ENCODE measurements at regions not wholly inside any gene's neighbourhood (a gene's known extent, or its start where the extent isn't known, plus 50 kb on each side); places are given as distances from the start of the nearest gene placed in this dataset.

DNA sequence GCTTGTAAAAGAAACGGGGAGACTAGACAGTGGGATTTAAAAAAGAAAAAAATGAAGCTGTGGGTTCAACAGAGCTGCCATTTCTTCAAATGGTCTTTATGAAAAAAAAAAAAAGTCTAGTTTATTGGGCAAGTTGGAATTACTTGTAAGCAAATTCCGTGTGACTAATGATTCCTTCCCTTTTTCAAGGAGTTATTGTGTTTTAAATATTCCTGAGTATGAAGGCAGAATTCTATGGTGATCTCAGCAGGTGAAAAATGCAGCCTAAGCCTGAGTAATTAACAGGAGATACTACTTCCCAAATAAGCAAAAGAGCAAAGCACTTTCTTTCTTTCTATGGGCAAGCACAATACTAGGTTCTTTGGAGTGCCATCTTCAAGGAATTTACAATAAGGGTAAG lies 481.9 kb downstream of the ZNF608 start:
- no peak overlapping the region for H3K27ac Mint-ChIP-seq (ENCODE audit: unreplicated experiment)
- CTCF ChIA-PET, result no interaction called here

DNA sequence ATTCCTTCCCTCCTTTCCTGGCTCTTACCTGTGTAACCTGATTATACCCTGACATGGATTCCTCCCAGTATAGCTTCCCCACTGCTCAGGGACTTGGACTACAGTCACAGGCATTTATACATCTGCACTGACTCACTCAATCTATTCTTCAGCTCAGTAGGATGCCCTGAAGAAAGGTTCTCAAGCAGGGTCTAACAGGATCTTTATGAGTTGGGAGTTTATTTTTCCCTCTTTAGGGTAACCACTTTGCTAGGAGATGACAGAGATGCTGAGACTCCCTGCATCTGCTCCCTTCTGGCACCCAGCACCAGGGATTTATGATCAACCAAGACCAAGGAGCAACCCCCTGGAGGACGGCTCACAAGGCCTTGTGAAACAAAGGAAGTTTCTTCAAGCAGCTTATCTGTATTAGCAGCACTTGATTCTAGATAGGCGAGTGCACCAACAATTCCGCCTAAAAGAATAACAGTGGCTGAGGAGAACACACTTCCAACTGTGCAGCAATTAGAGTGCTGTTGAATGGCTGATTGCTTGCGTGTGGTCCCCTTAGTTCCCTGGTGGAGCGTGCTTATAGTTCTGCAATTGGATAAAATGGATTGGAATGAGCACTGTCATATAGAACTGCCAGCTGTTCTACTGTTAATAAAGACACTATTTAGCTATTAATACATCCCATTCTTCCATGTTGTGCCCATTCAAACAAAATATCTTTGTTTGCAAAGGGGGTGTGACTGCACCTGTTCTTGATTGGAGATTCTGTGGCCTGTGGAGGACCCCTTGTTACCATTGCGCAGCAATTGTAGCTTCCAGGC lies 482.6 kb downstream of the ZNF608 start:
- Mint-ChIP-seq H3K27ac (ENCODE audit: unreplicated experiment) (no peak overlapping the region), H3K27me3 (ENCODE audit: unreplicated experiment) (no peaks in the 10 kb centered on the region), H3K4me1 (ENCODE audit: low read depth, unreplicated experiment) (peaks cover 6% of the 10 kb centered on the region), H3K36me3 (ENCODE audit: insufficient read depth, unreplicated experiment) (peaks cover 7% of the 10 kb centered on the region), H3K4me3 (ENCODE audit: low read depth, unreplicated experiment) (no peak overlapping the region), H3K9me3 (ENCODE audit: low read depth, unreplicated experiment) (peaks cover 3% of the 10 kb centered on the region)
- no TSS peak for BruUV-seq (replicated peaks)
- CTCF ChIA-PET, result no interaction called here
- no peak for DNase-seq
- intact Hi-C loops (cut with micrococcal nuclease; ENCODE audit: unreplicated experiment), result no loop called here
- TF ChIP-seq, protein P1, sequence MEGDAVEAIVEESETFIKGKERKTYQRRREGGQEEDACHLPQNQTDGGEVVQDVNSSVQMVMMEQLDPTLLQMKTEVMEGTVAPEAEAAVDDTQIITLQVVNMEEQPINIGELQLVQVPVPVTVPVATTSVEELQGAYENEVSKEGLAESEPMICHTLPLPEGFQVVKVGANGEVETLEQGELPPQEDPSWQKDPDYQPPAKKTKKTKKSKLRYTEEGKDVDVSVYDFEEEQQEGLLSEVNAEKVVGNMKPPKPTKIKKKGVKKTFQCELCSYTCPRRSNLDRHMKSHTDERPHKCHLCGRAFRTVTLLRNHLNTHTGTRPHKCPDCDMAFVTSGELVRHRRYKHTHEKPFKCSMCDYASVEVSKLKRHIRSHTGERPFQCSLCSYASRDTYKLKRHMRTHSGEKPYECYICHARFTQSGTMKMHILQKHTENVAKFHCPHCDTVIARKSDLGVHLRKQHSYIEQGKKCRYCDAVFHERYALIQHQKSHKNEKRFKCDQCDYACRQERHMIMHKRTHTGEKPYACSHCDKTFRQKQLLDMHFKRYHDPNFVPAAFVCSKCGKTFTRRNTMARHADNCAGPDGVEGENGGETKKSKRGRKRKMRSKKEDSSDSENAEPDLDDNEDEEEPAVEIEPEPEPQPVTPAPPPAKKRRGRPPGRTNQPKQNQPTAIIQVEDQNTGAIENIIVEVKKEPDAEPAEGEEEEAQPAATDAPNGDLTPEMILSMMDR (IDR thresholded peaks at IDR 0.05; ENCODE audit: unreplicated experiment), result no peak

More for the DNA sequence above, 481.9 kb downstream of the ZNF608 start:
- Mint-ChIP-seq H3K36me3 (ENCODE audit: insufficient read depth, unreplicated experiment) (peaks cover under 1% of the 10 kb centered on the region), H3K9me3 (ENCODE audit: low read depth, unreplicated experiment) (no peaks in the 10 kb centered on the region), H3K4me3 (ENCODE audit: low read depth, unreplicated experiment) (no peak overlapping the region), H3K4me1 (ENCODE audit: low read depth, unreplicated experiment) (no peaks in the 10 kb centered on the region), H3K27me3 (ENCODE audit: unreplicated experiment) (no peaks in the 10 kb centered on the region)
- DNase-seq, result no peak
- no TSS peak for BruUV-seq (replicated peaks)
- TF ChIP-seq, protein P1 (IDR thresholded peaks at IDR 0.05; ENCODE audit: unreplicated experiment), result no peak
- intact Hi-C loops (cut with micrococcal nuclease; ENCODE audit: unreplicated experiment), result no loop called here

DNA sequence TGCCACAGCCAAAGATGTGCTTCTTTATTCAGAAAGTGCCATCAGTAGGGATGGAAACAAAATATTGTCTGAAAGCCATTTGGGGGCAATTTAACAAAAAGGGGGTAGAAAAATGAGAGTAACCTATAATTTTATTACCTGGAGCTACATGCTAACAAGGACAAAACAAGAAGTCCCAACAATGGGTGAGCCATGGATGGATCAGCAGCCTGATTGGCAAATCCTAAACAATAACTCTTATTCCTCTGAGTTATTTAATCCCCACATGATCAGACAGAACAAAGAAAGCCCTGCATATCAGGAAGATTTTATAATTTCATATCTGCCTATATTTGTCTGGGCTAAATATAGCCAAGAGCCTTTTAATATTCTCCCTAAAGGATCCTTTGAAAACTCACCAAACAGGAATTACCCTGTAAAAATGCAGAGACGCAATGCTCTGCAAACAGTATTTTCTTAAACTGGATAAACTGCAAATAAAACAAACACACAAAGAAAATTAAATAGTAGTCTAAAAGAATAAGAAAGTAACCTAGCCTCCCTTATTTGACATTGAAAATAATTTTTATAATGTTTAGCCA lies 483.4 kb downstream of the ZNF608 start:
- H3K4me1 Mint-ChIP-seq (ENCODE audit: low read depth, unreplicated experiment), result peaks cover 11% of the 10 kb centered on the region
- H3K9me3 Mint-ChIP-seq (ENCODE audit: low read depth, unreplicated experiment), result peaks cover 6% of the 10 kb centered on the region
- CTCF ChIA-PET, result no interaction called here
- intact Hi-C loops (cut with micrococcal nuclease; ENCODE audit: unreplicated experiment), result no loop called here
- no peaks in the 10 kb centered on the region for H3K27me3 Mint-ChIP-seq (ENCODE audit: unreplicated experiment)
- H3K36me3 Mint-ChIP-seq (ENCODE audit: insufficient read depth, unreplicated experiment), result peaks cover 7% of the 10 kb centered on the region
- TF ChIP-seq, protein P1 (IDR thresholded peaks at IDR 0.05; ENCODE audit: unreplicated experiment), result no peak
- DNase-seq, result no peak
- no TSS peak for BruUV-seq (replicated peaks)
- H3K27ac Mint-ChIP-seq (ENCODE audit: unreplicated experiment), result no peak overlapping the region
- no peak overlapping the region for H3K4me3 Mint-ChIP-seq (ENCODE audit: low read depth, unreplicated experiment)

DNA sequence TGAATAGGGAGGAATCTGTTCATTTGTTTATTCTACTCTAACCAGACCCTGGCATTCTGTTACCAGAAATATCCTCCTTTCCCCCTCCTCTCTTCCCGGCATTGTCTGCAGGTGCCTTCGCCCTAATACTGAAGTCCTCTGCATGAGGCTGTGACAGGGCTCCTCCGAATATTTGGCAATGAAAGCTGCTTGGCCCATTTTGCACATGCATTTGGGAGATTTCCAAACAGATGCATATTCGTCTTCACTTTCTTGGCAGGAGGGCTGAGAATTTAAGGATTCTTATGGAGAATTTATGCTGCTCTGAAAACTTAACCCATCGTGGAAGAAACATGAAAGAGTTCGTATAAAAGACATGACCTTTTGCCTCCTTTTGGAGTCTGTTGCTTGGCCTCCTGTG lies 484.0 kb downstream of the ZNF608 start:
- H3K27ac Mint-ChIP-seq (ENCODE audit: unreplicated experiment), result no peak overlapping the region
- peaks cover 11% of the 10 kb centered on the region for H3K4me1 Mint-ChIP-seq (ENCODE audit: low read depth, unreplicated experiment)
- H3K4me3 Mint-ChIP-seq (ENCODE audit: low read depth, unreplicated experiment), result no peak overlapping the region
- no TSS peak for BruUV-seq (replicated peaks)
- CTCF ChIA-PET, result no interaction called here
- peaks cover 7% of the 10 kb centered on the region for H3K36me3 Mint-ChIP-seq (ENCODE audit: insufficient read depth, unreplicated experiment)
- TF ChIP-seq, protein P1 (IDR thresholded peaks at IDR 0.05; ENCODE audit: unreplicated experiment), result no peak
- no peaks in the 10 kb centered on the region for H3K27me3 Mint-ChIP-seq (ENCODE audit: unreplicated experiment)
- intact Hi-C loops (cut with micrococcal nuclease; ENCODE audit: unreplicated experiment), result no loop called here
- H3K9me3 Mint-ChIP-seq (ENCODE audit: low read depth, unreplicated experiment), result peaks cover 7% of the 10 kb centered on the region
- no peak for DNase-seq
